ENCODE measurements at regions not wholly inside any gene's neighbourhood (a gene's known extent, or its start where the extent isn't known, plus 50 kb on each side); places are given as distances from the start of the nearest gene placed in this dataset.

GRCh38 chr5:60488466-60489130, 211.4 kb downstream of the DEPDC1B start:
- TF ChIP-seq, protein P1, sequence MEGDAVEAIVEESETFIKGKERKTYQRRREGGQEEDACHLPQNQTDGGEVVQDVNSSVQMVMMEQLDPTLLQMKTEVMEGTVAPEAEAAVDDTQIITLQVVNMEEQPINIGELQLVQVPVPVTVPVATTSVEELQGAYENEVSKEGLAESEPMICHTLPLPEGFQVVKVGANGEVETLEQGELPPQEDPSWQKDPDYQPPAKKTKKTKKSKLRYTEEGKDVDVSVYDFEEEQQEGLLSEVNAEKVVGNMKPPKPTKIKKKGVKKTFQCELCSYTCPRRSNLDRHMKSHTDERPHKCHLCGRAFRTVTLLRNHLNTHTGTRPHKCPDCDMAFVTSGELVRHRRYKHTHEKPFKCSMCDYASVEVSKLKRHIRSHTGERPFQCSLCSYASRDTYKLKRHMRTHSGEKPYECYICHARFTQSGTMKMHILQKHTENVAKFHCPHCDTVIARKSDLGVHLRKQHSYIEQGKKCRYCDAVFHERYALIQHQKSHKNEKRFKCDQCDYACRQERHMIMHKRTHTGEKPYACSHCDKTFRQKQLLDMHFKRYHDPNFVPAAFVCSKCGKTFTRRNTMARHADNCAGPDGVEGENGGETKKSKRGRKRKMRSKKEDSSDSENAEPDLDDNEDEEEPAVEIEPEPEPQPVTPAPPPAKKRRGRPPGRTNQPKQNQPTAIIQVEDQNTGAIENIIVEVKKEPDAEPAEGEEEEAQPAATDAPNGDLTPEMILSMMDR (IDR thresholded peaks at IDR 0.05 in 8 of 11, conservative IDR thresholded peaks at IDR 0.05 in 3 of 11) = no peak
- TF ChIP-seq POLR2A (IDR thresholded peaks at IDR 0.05) = no peak

Data from spleen (tissue), 7 donors.